ENCODE measurements at regions not wholly inside any gene's neighbourhood (a gene's known extent, or its start where the extent isn't known, plus 50 kb on each side); places are given as distances from the start of the nearest gene placed in this dataset.

DNA sequence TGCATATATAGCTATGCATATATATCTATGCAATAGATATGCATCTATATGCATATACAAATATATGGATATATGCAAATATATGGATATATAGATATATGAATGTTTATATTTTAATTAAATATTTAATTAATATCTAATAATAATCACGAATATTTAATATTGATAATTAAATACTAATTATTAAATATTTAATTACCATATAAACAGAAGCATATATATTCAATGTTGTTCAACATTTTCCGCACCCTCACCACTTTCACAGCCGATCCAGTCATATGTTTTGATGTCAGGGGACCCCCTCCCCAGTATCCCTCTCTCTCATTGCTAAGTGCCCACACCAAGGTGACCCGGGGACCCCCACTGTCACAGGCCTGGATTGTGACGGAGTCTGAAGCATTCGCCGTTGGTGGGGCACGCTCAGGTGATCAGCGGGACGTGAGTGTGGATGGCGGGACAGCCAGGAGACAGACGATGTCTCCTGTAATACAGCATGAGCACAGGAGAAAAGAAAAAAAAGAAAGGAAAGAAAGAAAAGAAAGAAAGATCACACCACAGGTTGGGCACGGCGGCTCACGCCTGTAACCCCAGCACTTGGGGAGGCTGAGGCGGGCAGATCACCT is 199.7 kb downstream of the CRLF2 start:
- peaks cover 27% of the 10 kb centered on the region for H3K9me3 Mint-ChIP-seq (ENCODE audit: unreplicated experiment)
- H3K4me1 Mint-ChIP-seq (ENCODE audit: unreplicated experiment) = no peaks in the 10 kb centered on the region
- DNase-seq (ENCODE audit: low spot score) = no peak
- H3K4me3 Mint-ChIP-seq (ENCODE audit: unreplicated experiment) = peak overlapping the region; percentile 3
- no peak overlapping the region for H3K27ac Mint-ChIP-seq (ENCODE audit: unreplicated experiment)
- H3K27me3 Mint-ChIP-seq (ENCODE audit: unreplicated experiment) = no peaks in the 10 kb centered on the region
- TF ChIP-seq, protein P1, sequence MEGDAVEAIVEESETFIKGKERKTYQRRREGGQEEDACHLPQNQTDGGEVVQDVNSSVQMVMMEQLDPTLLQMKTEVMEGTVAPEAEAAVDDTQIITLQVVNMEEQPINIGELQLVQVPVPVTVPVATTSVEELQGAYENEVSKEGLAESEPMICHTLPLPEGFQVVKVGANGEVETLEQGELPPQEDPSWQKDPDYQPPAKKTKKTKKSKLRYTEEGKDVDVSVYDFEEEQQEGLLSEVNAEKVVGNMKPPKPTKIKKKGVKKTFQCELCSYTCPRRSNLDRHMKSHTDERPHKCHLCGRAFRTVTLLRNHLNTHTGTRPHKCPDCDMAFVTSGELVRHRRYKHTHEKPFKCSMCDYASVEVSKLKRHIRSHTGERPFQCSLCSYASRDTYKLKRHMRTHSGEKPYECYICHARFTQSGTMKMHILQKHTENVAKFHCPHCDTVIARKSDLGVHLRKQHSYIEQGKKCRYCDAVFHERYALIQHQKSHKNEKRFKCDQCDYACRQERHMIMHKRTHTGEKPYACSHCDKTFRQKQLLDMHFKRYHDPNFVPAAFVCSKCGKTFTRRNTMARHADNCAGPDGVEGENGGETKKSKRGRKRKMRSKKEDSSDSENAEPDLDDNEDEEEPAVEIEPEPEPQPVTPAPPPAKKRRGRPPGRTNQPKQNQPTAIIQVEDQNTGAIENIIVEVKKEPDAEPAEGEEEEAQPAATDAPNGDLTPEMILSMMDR (IDR thresholded peaks at IDR 0.05; ENCODE audit: unreplicated experiment) = no peak
- H3K36me3 Mint-ChIP-seq (ENCODE audit: low read depth, unreplicated experiment) = peaks cover 8% of the 10 kb centered on the region

DNA sequence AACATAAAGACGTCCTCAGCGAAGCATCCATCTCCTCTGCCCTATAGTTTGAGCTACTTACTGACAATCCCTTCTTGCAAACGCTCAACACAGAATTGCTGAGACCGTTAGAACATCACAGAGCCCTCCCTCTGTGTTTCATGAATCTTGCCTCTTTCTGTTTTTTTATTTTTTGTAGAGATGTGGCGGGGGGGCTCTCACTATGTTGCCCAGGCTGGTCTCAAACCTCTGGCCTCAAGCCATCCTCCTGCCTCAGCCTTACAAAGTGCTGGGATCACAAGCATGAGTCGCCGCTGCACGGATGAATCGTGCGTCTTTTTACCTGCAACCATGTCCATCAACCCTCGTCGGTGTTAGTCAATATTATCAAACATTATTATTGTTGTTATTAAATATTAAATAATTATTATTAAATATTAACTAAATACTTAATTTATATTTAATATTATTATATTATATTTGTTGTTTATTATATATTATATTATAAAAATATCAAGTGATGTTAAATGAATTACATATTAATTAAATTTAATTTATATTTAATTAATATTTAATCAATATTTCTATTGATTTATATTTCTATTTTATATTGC is 200.7 kb downstream of the CRLF2 start:
- Mint-ChIP-seq H3K27me3 (ENCODE audit: unreplicated experiment) (no peaks in the 10 kb centered on the region), H3K9me3 (ENCODE audit: unreplicated experiment) (peaks cover 24% of the 10 kb centered on the region), H3K4me3 (ENCODE audit: unreplicated experiment) (no peak overlapping the region), H3K36me3 (ENCODE audit: low read depth, unreplicated experiment) (peaks cover 8% of the 10 kb centered on the region), H3K4me1 (ENCODE audit: unreplicated experiment) (no peaks in the 10 kb centered on the region), H3K27ac (ENCODE audit: unreplicated experiment) (no peak overlapping the region)
- no peak for DNase-seq (ENCODE audit: low spot score)
- TF ChIP-seq, protein P1 (IDR thresholded peaks at IDR 0.05; ENCODE audit: unreplicated experiment) = no peak

DNA sequence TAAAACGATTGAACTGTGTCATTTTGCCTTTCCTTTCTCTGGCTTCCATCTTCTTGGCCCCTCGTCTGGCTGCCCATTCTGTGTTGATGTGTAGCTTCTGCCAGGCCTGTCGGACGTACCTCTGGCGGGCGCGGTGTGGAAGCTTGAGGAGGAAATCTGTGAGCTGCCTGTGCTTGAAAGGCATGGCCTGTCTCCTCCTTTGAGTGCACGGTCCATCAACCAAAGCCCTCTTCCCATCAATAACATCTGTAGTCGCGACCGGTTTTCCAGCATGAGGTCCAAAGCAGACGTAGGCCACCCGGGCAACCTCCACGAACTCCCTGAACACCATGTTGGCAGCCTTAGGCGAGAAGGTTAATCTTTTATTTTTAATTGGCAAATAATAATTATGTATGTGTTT is 202.7 kb downstream of the CRLF2 start:
- DNase-seq (ENCODE audit: low spot score) = no peak
- TF ChIP-seq, protein P1 (IDR thresholded peaks at IDR 0.05; ENCODE audit: unreplicated experiment) = no peak
- Mint-ChIP-seq H3K27me3 (ENCODE audit: unreplicated experiment) (peaks cover 5% of the 10 kb centered on the region), H3K9me3 (ENCODE audit: unreplicated experiment) (peaks cover 28% of the 10 kb centered on the region), H3K27ac (ENCODE audit: unreplicated experiment) (no peak overlapping the region), H3K4me1 (ENCODE audit: unreplicated experiment) (no peaks in the 10 kb centered on the region), H3K36me3 (ENCODE audit: low read depth, unreplicated experiment) (peaks cover 8% of the 10 kb centered on the region), H3K4me3 (ENCODE audit: unreplicated experiment) (no peak overlapping the region)

DNA sequence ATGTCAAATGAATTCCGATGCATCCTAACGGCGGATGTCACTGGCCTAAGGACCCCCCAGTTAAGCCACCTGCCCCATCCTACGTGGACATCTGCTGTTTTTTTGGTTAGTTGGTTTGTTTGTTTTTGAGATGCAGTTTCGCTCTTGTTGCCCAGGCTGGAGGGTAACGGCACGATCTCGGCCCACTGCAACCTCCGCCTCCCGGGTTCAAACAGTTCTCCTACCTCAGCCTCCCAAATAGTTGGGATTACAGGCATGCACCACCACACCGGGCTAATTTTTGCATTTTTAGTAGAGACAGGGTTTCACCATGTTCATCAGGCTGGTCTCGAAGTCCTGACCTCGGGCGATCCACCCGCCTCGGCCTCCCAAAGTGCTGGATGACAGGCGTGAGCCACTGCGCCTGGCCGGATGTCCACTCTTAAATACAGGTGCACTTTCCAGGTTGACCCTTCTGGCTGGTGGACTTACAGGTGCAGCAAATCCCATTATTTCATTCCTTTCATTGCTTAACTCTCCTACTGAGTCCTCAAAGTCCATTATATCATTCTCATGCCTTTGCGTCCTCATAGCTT is 206.2 kb downstream of the CRLF2 start:
- no peaks in the 10 kb centered on the region for H3K4me1 Mint-ChIP-seq (ENCODE audit: unreplicated experiment)
- H3K27ac Mint-ChIP-seq (ENCODE audit: unreplicated experiment) = no peak overlapping the region
- TF ChIP-seq, protein P1 (IDR thresholded peaks at IDR 0.05; ENCODE audit: unreplicated experiment) = no peak

DNA sequence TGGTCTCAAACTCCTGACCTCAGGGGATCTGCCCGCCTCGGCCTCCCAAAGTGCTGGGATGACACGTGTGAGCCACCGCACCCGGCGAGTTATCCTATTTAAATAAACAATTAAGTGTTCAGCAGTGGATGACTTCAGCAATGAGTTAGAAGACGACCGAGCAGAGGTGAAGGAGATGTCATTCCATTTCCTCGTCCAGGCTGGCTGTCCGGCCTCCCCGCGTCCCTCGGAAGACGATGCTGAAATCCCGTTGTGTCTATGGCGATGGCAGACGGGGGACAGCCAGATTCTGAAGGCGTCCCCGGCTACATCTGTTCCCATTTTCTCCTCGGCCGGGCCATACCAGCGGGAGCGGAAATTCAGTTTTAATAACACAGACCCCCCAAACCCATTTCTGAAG is 209.8 kb downstream of the CRLF2 start:
- Mint-ChIP-seq H3K36me3 (ENCODE audit: low read depth, unreplicated experiment) (no peaks in the 10 kb centered on the region), H3K4me3 (ENCODE audit: unreplicated experiment) (no peak overlapping the region), H3K4me1 (ENCODE audit: unreplicated experiment) (no peaks in the 10 kb centered on the region), H3K27me3 (ENCODE audit: unreplicated experiment) (peaks cover 5% of the 10 kb centered on the region), H3K9me3 (ENCODE audit: unreplicated experiment) (peaks cover 31% of the 10 kb centered on the region), H3K27ac (ENCODE audit: unreplicated experiment) (no peak overlapping the region)
- DNase-seq (ENCODE audit: low spot score) = no peak
- TF ChIP-seq, protein P1 (IDR thresholded peaks at IDR 0.05; ENCODE audit: unreplicated experiment) = no peak

More for the DNA sequence above, 206.2 kb downstream of the CRLF2 start:
- Mint-ChIP-seq H3K9me3 (ENCODE audit: unreplicated experiment) (peaks cover 32% of the 10 kb centered on the region), H3K4me3 (ENCODE audit: unreplicated experiment) (no peak overlapping the region), H3K36me3 (ENCODE audit: low read depth, unreplicated experiment) (peaks cover 3% of the 10 kb centered on the region), H3K27me3 (ENCODE audit: unreplicated experiment) (peaks cover 5% of the 10 kb centered on the region)
- no peak for DNase-seq (ENCODE audit: low spot score)

All from endothelial cell (in vitro differentiated cells).